PFSK-1 (cell line): ENCODE measurements at regions not wholly inside any gene's neighbourhood (a gene's known extent, or its start where the extent isn't known, plus 50 kb on each side); places are given as distances from the start of the nearest gene placed in this dataset.

ENCODE experiments used
- POLR2AphosphoS5 ChIP-seq: IDR thresholded peaks from 2 replicates; pipeline ENCODE4 v1.6.1; 2012; ENCODE audit warnings: low read depth, mild to moderate bottlenecking, control low read depth, low read length, moderate library complexity
- TAF1 ChIP-seq: IDR thresholded peaks from 2 replicates; pipeline ENCODE4 v1.6.1; 2012; ENCODE audit warnings: low read length, control low read depth, borderline replicate concordance; ENCODE audit not compliant: insufficient read depth
- TF ChIP-seq, protein P1 (sequence below), 2 experiments: IDR thresholded peaks; 2 replicates each; pipeline versions ENCODE4 v1.6.1 to v1.8.0; 2011 to 2012; ENCODE audit warnings: low read depth in 2 of 2, low read length in 2 of 2, control low read depth in 1 of 2, inconsistent platforms in 1 of 2, mild to moderate bottlenecking in 1 of 2, moderate library complexity in 1 of 2; ENCODE audit not compliant: insufficient read depth in 1 of 2

DNA sequence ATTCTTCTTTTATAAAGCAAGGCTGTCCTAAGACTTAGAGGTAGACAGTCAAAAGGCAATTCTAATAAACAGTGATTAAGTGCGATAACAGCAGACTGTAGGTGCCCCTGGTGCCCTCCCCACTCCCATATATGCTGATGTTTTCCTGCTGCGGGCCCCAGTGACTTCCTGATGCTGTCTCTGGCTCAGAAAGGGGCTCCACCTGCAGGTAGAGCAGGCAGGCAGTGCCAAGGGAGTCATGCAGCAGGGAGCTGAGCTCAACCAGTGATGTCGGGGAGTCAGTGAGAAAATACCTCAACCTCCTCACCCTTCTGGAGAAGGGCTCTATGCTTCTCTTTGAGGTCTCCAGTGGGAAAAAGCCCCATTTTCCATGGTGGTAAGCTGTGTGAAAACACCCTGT lies 126.7 kb upstream of the SSTR4 start:
- TF ChIP-seq POLR2AphosphoS5 (no peak), TAF1 (no peak)
- TF ChIP-seq, protein P1, sequence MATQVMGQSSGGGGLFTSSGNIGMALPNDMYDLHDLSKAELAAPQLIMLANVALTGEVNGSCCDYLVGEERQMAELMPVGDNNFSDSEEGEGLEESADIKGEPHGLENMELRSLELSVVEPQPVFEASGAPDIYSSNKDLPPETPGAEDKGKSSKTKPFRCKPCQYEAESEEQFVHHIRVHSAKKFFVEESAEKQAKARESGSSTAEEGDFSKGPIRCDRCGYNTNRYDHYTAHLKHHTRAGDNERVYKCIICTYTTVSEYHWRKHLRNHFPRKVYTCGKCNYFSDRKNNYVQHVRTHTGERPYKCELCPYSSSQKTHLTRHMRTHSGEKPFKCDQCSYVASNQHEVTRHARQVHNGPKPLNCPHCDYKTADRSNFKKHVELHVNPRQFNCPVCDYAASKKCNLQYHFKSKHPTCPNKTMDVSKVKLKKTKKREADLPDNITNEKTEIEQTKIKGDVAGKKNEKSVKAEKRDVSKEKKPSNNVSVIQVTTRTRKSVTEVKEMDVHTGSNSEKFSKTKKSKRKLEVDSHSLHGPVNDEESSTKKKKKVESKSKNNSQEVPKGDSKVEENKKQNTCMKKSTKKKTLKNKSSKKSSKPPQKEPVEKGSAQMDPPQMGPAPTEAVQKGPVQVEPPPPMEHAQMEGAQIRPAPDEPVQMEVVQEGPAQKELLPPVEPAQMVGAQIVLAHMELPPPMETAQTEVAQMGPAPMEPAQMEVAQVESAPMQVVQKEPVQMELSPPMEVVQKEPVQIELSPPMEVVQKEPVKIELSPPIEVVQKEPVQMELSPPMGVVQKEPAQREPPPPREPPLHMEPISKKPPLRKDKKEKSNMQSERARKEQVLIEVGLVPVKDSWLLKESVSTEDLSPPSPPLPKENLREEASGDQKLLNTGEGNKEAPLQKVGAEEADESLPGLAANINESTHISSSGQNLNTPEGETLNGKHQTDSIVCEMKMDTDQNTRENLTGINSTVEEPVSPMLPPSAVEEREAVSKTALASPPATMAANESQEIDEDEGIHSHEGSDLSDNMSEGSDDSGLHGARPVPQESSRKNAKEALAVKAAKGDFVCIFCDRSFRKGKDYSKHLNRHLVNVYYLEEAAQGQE (IDR thresholded peaks at IDR 0.05; ENCODE audit: insufficient read depth in 1 of 2, low read depth in 2 of 2, low read length in 2 of 2), result no peak
